ENCODE measurements at regions not wholly inside any gene's neighbourhood (a gene's known extent, or its start where the extent isn't known, plus 50 kb on each side); places are given as distances from the start of the nearest gene placed in this dataset.

- no peak overlapping the region for H3K4me3 ChIP-seq (ENCODE audit: low read depth in 1 of 3, low read length in 3 of 3)
- H3K27ac ChIP-seq (ENCODE audit: low read depth in 1 of 3, low read length in 2 of 3), result no peak overlapping the region
- H3K36me3 ChIP-seq (ENCODE audit: control insufficient read depth in 3 of 3, insufficient read depth in 2 of 3, low read depth in 1 of 3, low read length in 3 of 3), result no peaks in the 10 kb centered on the region
- H3K4me1 ChIP-seq (ENCODE audit: control insufficient read depth in 3 of 3, insufficient read depth in 2 of 3, low read depth in 1 of 3, low read length in 2 of 3), result peaks cover 0 to 8% (median 0%) of the 10 kb centered on the region in 3 donors
- FAIRE-seq (no peak), DNase-seq (no peak)
- 69 to 76% (median 72%) methylated on average over 3 of the region's 3 CpGs for WGBS, 3 donors
- no peaks in the 10 kb centered on the region for H3K27me3 ChIP-seq (ENCODE audit: control insufficient read depth in 3 of 3, insufficient read depth in 3 of 3, low read length in 3 of 3)
- H3K9me3 ChIP-seq (ENCODE audit: control insufficient read depth in 2 of 2, insufficient read depth in 1 of 2, low read depth in 1 of 2, low read length in 1 of 2), result peaks cover 0 to 4% of the 10 kb centered on the region in 2 donors
Measured at GRCh38 chr22:22397875-22398524, 110.5 kb downstream of the ZNF280B start.

- Histone ChIP-seq H3K9me3 (ENCODE audit: control insufficient read depth in 2 of 2, insufficient read depth in 1 of 2, low read depth in 1 of 2, low read length in 1 of 2) (no peaks in the 10 kb centered on the region), H3K4me1 (ENCODE audit: control insufficient read depth in 3 of 3, insufficient read depth in 2 of 3, low read depth in 1 of 3, low read length in 2 of 3) (peaks cover 0 to 8% (median 0%) of the 10 kb centered on the region in 3 donors), H3K27ac (ENCODE audit: low read depth in 1 of 3, low read length in 2 of 3) (no peak overlapping the region), H3K4me3 (ENCODE audit: low read depth in 1 of 3, low read length in 3 of 3) (no peak overlapping the region), H3K36me3 (ENCODE audit: control insufficient read depth in 3 of 3, insufficient read depth in 2 of 3, low read depth in 1 of 3, low read length in 3 of 3) (no peaks in the 10 kb centered on the region), H3K27me3 (ENCODE audit: control insufficient read depth in 3 of 3, insufficient read depth in 3 of 3, low read length in 3 of 3) (no peaks in the 10 kb centered on the region)
- FAIRE-seq (no peak), DNase-seq (no peak)
- WGBS, 3 donors, result 81 to 82% (median 82%) methylated on average over 5 of the region's 5 CpGs
Measured at GRCh38 chr22:22398530-22399327, 109.8 kb downstream of the ZNF280B start.

- Histone ChIP-seq H3K27ac (ENCODE audit: low read depth in 1 of 3, low read length in 2 of 3) (no peak overlapping the region), H3K4me3 (ENCODE audit: low read depth in 1 of 3, low read length in 3 of 3) (no peak overlapping the region), H3K4me1 (ENCODE audit: control insufficient read depth in 3 of 3, insufficient read depth in 2 of 3, low read depth in 1 of 3, low read length in 2 of 3) (peaks cover 0 to 4% (median 0%) of the 10 kb centered on the region in 3 donors), H3K36me3 (ENCODE audit: control insufficient read depth in 3 of 3, insufficient read depth in 2 of 3, low read depth in 1 of 3, low read length in 3 of 3) (no peaks in the 10 kb centered on the region), H3K27me3 (ENCODE audit: control insufficient read depth in 3 of 3, insufficient read depth in 3 of 3, low read length in 3 of 3) (no peaks in the 10 kb centered on the region), H3K9me3 (ENCODE audit: control insufficient read depth in 2 of 2, insufficient read depth in 1 of 2, low read depth in 1 of 2, low read length in 1 of 2) (no peaks in the 10 kb centered on the region)
- 70 to 76% (median 71%) methylated on average over 3 of the region's 3 CpGs for WGBS, 3 donors
- no peak for FAIRE-seq
- no peak for DNase-seq
Measured at GRCh38 chr22:22400099-22400498, 108.4 kb downstream of the ZNF280B start.

GRCh38 chr22:22400964-22401363 is 107.6 kb downstream of the ZNF280B start:
- Histone ChIP-seq H3K27me3 (ENCODE audit: control insufficient read depth in 3 of 3, insufficient read depth in 3 of 3, low read length in 3 of 3) (no peaks in the 10 kb centered on the region), H3K4me3 (ENCODE audit: low read depth in 1 of 3, low read length in 3 of 3) (no peak overlapping the region), H3K36me3 (ENCODE audit: control insufficient read depth in 3 of 3, insufficient read depth in 2 of 3, low read depth in 1 of 3, low read length in 3 of 3) (no peaks in the 10 kb centered on the region), H3K4me1 (ENCODE audit: control insufficient read depth in 3 of 3, insufficient read depth in 2 of 3, low read depth in 1 of 3, low read length in 2 of 3) (no peaks in the 10 kb centered on the region), H3K9me3 (ENCODE audit: control insufficient read depth in 2 of 2, insufficient read depth in 1 of 2, low read depth in 1 of 2, low read length in 1 of 2) (no peaks in the 10 kb centered on the region), H3K27ac (ENCODE audit: low read depth in 1 of 3, low read length in 2 of 3) (no peak overlapping the region)
- 72 to 75% (median 72%) methylated on average over 1 of the region's 1 CpG for WGBS, 3 donors
- DNase-seq, result no peak
- no peak for FAIRE-seq

GRCh38 chr22:22401381-22401780 is 107.2 kb downstream of the ZNF280B start:
- H3K27ac ChIP-seq (ENCODE audit: low read depth in 1 of 3, low read length in 2 of 3), result no peak overlapping the region
- no peaks in the 10 kb centered on the region for H3K4me1 ChIP-seq (ENCODE audit: control insufficient read depth in 3 of 3, insufficient read depth in 2 of 3, low read depth in 1 of 3, low read length in 2 of 3)
- no peak for DNase-seq
- H3K27me3 ChIP-seq (ENCODE audit: control insufficient read depth in 3 of 3, insufficient read depth in 3 of 3, low read length in 3 of 3), result no peaks in the 10 kb centered on the region
- FAIRE-seq, result no peak
- no peaks in the 10 kb centered on the region for H3K9me3 ChIP-seq (ENCODE audit: control insufficient read depth in 2 of 2, insufficient read depth in 1 of 2, low read depth in 1 of 2, low read length in 1 of 2)
- 95 to 100% (median 95%) methylated on average over 1 of the region's 1 CpG for WGBS, 3 donors
- H3K4me3 ChIP-seq (ENCODE audit: low read depth in 1 of 3, low read length in 3 of 3), result no peak overlapping the region
- no peaks in the 10 kb centered on the region for H3K36me3 ChIP-seq (ENCODE audit: control insufficient read depth in 3 of 3, insufficient read depth in 2 of 3, low read depth in 1 of 3, low read length in 3 of 3)

- DNase-seq, result no peak
- Histone ChIP-seq H3K9me3 (ENCODE audit: control insufficient read depth in 2 of 2, insufficient read depth in 1 of 2, low read depth in 1 of 2, low read length in 1 of 2) (no peaks in the 10 kb centered on the region), H3K4me3 (ENCODE audit: low read depth in 1 of 3, low read length in 3 of 3) (no peak overlapping the region), H3K4me1 (ENCODE audit: control insufficient read depth in 3 of 3, insufficient read depth in 2 of 3, low read depth in 1 of 3, low read length in 2 of 3) (no peaks in the 10 kb centered on the region), H3K36me3 (ENCODE audit: control insufficient read depth in 3 of 3, insufficient read depth in 2 of 3, low read depth in 1 of 3, low read length in 3 of 3) (no peaks in the 10 kb centered on the region), H3K27me3 (ENCODE audit: control insufficient read depth in 3 of 3, insufficient read depth in 3 of 3, low read length in 3 of 3) (peaks cover 0 to 5% (median 0%) of the 10 kb centered on the region in 3 donors), H3K27ac (ENCODE audit: low read depth in 1 of 3, low read length in 2 of 3) (no peak overlapping the region)
- no peak for FAIRE-seq
- WGBS, 3 donors, result 52 to 64% (median 53%) methylated on average over 6 of the region's 6 CpGs
Measured at GRCh38 chr22:22403306-22403705, 105.2 kb downstream of the ZNF280B start.

GRCh38 chr22:22403771-22404170 is 104.8 kb downstream of the ZNF280B start:
- WGBS, 3 donors, result 64 to 84% (median 82%) methylated on average over 4 of the region's 4 CpGs
- no peak for FAIRE-seq

GRCh38 chr22:22404598-22405284 is 103.8 kb downstream of the ZNF280B start:
- H3K27ac ChIP-seq (ENCODE audit: low read depth in 1 of 3, low read length in 2 of 3), result no peak overlapping the region
- H3K27me3 ChIP-seq (ENCODE audit: control insufficient read depth in 3 of 3, insufficient read depth in 3 of 3, low read length in 3 of 3), result peaks cover 0 to 8% (median 0%) of the 10 kb centered on the region in 3 donors
- FAIRE-seq, result no peak
- H3K9me3 ChIP-seq (ENCODE audit: control insufficient read depth in 2 of 2, insufficient read depth in 1 of 2, low read depth in 1 of 2, low read length in 1 of 2), result no peaks in the 10 kb centered on the region
- 74 to 80% (median 78%) methylated on average over 8 of the region's 8 CpGs for WGBS, 3 donors
- H3K36me3 ChIP-seq (ENCODE audit: control insufficient read depth in 3 of 3, insufficient read depth in 2 of 3, low read depth in 1 of 3, low read length in 3 of 3), result no peaks in the 10 kb centered on the region
- DNase-seq, result no peak
- H3K4me3 ChIP-seq (ENCODE audit: low read depth in 1 of 3, low read length in 3 of 3), result no peak overlapping the region
- peaks cover 0 to 4% (median 0%) of the 10 kb centered on the region in 3 donors for H3K4me1 ChIP-seq (ENCODE audit: control insufficient read depth in 3 of 3, insufficient read depth in 2 of 3, low read depth in 1 of 3, low read length in 2 of 3)

More at GRCh38 chr22:22403771-22404170, 104.8 kb downstream of the ZNF280B start:
- no peaks in the 10 kb centered on the region for H3K4me1 ChIP-seq (ENCODE audit: control insufficient read depth in 3 of 3, insufficient read depth in 2 of 3, low read depth in 1 of 3, low read length in 2 of 3)
- H3K4me3 ChIP-seq (ENCODE audit: low read depth in 1 of 3, low read length in 3 of 3), result no peak overlapping the region
- H3K9me3 ChIP-seq (ENCODE audit: control insufficient read depth in 2 of 2, insufficient read depth in 1 of 2, low read depth in 1 of 2, low read length in 1 of 2), result no peaks in the 10 kb centered on the region
- H3K27ac ChIP-seq (ENCODE audit: low read depth in 1 of 3, low read length in 2 of 3), result no peak overlapping the region
- peaks cover 0 to 5% (median 0%) of the 10 kb centered on the region in 3 donors for H3K27me3 ChIP-seq (ENCODE audit: control insufficient read depth in 3 of 3, insufficient read depth in 3 of 3, low read length in 3 of 3)
- DNase-seq, result no peak
- no peaks in the 10 kb centered on the region for H3K36me3 ChIP-seq (ENCODE audit: control insufficient read depth in 3 of 3, insufficient read depth in 2 of 3, low read depth in 1 of 3, low read length in 3 of 3)

All from small intestine (tissue), 7 donors.